Breast epithelium (tissue), 3 donors: ENCODE measurements at regions not wholly inside any gene's neighbourhood (a gene's known extent, or its start where the extent isn't known, plus 50 kb on each side); places are given as distances from the start of the nearest gene placed in this dataset.

Source experiments
- CTCF ChIP-seq, 3 donors: fragments of 450-650 bp; IDR thresholded peaks; one replicate each; pipeline ENCODE4 v1.5.1; 2016 to 2017; ENCODE audit warnings: antibody characterized with exemption in 3 of 3, mild to moderate bottlenecking in 3 of 3, moderate library complexity in 3 of 3
- POLR2A ChIP-seq: fragments of 450-650 bp; IDR thresholded peaks from one replicate; pipeline ENCODE4 v1.6.1; 2016; ENCODE audit warnings: antibody characterized with exemption, mild to moderate bottlenecking, moderate library complexity
- POLR2AphosphoS5 ChIP-seq, 3 donors: sonication (generic); formaldehyde crosslinking; IDR thresholded peaks; one replicate each; pipeline ENCODE4 v1.6.1; 2017; ENCODE audit warnings: antibody characterized with exemption in 3 of 3

- TF ChIP-seq CTCF (IDR thresholded peaks at IDR 0.05) (no peak), POLR2A (no peak), POLR2AphosphoS5 (IDR thresholded peaks at IDR 0.05) (no peak)
Measured at GRCh38 chr5:2300421-2300820, 417.7 kb upstream of the IRX4 start.
